Suprapubic skin (tissue), 4 donors: ENCODE measurements at regions not wholly inside any gene's neighbourhood (a gene's known extent, or its start where the extent isn't known, plus 50 kb on each side); places are given as distances from the start of the nearest gene placed in this dataset.

ENCODE experiments used
- DNase-seq, 2 donors: peaks; one replicate each; pipeline ENCODE4 v3.0.0-alpha.2; 2019; ENCODE audit warnings: low spot score in 2 of 2
- H3K27ac ChIP-seq: fragments of 200-600 bp; sonication (generic); one replicate; pipeline ENCODE4 v1.5.1; 2019
- H3K27me3 ChIP-seq: fragments of 200-600 bp; sonication (generic); one replicate; pipeline ENCODE4 v1.5.1; 2019
- H3K36me3 ChIP-seq: fragments of 200-600 bp; sonication (generic); one replicate; pipeline ENCODE4 v1.5.1; 2019
- H3K4me1 ChIP-seq: fragments of 200-600 bp; sonication (generic); one replicate; pipeline ENCODE4 v1.5.1; 2019
- H3K4me3 ChIP-seq: fragments of 200-600 bp; sonication (generic); one replicate; pipeline ENCODE4 v1.5.1; 2019; ENCODE audit warnings: mild to moderate bottlenecking
- H3K9me3 ChIP-seq: fragments of 200-600 bp; sonication (generic); one replicate; pipeline ENCODE4 v1.5.1; 2019
- CTCF ChIP-seq, 2 donors: fragments of 200-600 bp in 1 of 2; fragments of 450-650 bp in 1 of 2; sonication (generic) in 1 of 2; IDR thresholded peaks; one replicate each; pipeline ENCODE4 v1.5.1; 2016 to 2019; ENCODE audit warnings: antibody characterized with exemption in 2 of 2, mild to moderate bottlenecking in 1 of 2, moderate library complexity in 1 of 2
- EP300 ChIP-seq: sonication (generic); formaldehyde crosslinking; IDR thresholded peaks from one replicate; pipeline ENCODE4 v1.6.1; 2017; ENCODE audit warnings: antibody characterized with exemption
- POLR2A ChIP-seq, 2 donors: fragments of 450-650 bp; IDR thresholded peaks; one replicate each; pipeline ENCODE4 v1.6.1; 2017; ENCODE audit warnings: antibody characterized with exemption in 2 of 2, mild to moderate bottlenecking in 2 of 2, moderate library complexity in 2 of 2
- POLR2AphosphoS5 ChIP-seq, 3 donors: sonication (generic); formaldehyde crosslinking; IDR thresholded peaks; one replicate each; pipeline ENCODE4 v1.6.1; 2017; ENCODE audit warnings: antibody characterized with exemption in 3 of 3
- WGBS: methylation state at CpG from one replicate; pipeline ENCODE4 v1.1.5; 2018; 5-methylcytosine and 5-hydroxymethylcytosine counted together

DNA sequence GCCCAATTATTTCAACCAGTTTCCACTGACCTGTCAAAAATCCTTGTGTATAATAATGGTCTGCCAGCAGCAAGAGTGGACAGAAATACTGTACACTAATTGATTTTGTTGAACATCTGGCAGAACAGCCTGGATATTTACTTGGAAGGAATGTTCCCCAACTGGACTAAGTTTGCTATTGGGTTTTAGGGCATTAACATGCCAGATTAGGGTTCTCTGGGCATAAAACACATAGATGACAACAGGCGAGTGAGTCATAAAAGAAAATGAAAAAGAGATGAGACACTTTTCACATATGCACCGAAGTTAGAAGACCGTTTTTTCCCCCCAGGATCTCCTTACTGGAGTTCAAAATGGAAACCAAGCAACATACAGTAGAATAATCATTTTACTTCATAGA lies 236.3 kb upstream of the NAV3 start:
- no peak overlapping the region for H3K4me3 ChIP-seq
- no peaks in the 10 kb centered on the region for H3K9me3 ChIP-seq
- H3K4me1 ChIP-seq, result no peaks in the 10 kb centered on the region
- H3K27me3 ChIP-seq, result no peaks in the 10 kb centered on the region
- WGBS, result 73% methylated on average over 3 of the region's 3 CpGs
- TF ChIP-seq CTCF (IDR thresholded peaks at IDR 0.05) (no peak), EP300 (no peak), POLR2A (IDR thresholded peaks at IDR 0.05) (no peak), POLR2AphosphoS5 (IDR thresholded peaks at IDR 0.05) (no peak)
- DNase-seq, result no peak
- H3K27ac ChIP-seq, result no peak overlapping the region
- H3K36me3 ChIP-seq, result no peaks in the 10 kb centered on the region

- WGBS, result 78% methylated on average over 2 of the region's 2 CpGs
- no peaks in the 10 kb centered on the region for H3K36me3 ChIP-seq
- TF ChIP-seq EP300 (no peak), POLR2A (IDR thresholded peaks at IDR 0.05) (no peak), POLR2AphosphoS5 (IDR thresholded peaks at IDR 0.05) (no peak), CTCF (IDR thresholded peaks at IDR 0.05) (no peak)
- H3K27ac ChIP-seq, result no peak overlapping the region
- no peaks in the 10 kb centered on the region for H3K9me3 ChIP-seq
- H3K27me3 ChIP-seq, result no peaks in the 10 kb centered on the region
- H3K4me1 ChIP-seq, result no peaks in the 10 kb centered on the region
- no peak for DNase-seq
- no peak overlapping the region for H3K4me3 ChIP-seq
Measured at GRCh38 chr12:77592836-77593235, 237.9 kb upstream of the NAV3 start.

DNA sequence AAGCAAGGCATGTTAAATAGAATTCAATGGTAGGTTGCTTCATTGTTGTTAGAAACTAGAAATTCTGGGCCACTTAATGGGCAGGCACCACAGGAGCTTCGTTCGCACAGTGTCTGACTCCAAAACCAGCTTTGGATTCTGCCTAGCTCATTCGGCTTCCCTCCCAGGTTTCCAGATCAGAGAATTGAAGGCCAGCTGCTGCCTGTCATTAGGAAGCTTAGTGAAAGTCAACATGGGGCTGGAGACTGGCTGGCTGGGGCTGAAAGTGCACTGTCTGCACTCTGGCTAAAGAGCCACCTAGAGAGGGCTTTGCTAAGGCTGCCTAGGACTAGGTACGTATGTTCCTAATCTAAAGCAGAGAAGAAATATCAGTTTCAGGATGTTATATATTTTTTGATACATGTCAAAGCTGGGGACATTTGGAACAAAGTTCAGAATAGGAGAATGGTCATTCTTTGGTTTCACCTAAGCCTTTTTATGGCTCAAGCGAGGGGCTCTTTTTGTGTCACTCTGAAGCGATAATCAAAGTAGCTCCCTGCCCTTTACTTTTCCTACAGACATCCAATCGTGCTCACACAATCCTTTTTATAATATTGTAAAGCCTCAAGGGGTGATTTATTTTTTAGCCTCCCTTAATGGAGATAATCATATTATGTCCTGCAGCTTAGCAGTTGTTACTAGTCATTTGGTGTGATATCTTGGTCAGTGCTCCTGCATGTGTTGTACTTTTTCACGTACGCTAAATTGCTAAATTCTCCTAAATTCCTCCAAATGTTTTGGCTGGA lies 238.5 kb upstream of the NAV3 start:
- Histone ChIP-seq H3K4me1 (no peaks in the 10 kb centered on the region), H3K27ac (no peak overlapping the region), H3K36me3 (no peaks in the 10 kb centered on the region), H3K9me3 (no peaks in the 10 kb centered on the region), H3K27me3 (no peaks in the 10 kb centered on the region), H3K4me3 (no peak overlapping the region)
- TF ChIP-seq POLR2AphosphoS5 (IDR thresholded peaks at IDR 0.05) (no peak), CTCF (IDR thresholded peaks at IDR 0.05) (no peak), EP300 (no peak)
- DNase-seq, result no peak
- WGBS, result 83% methylated on average over 9 of the region's 9 CpGs

- Histone ChIP-seq H3K4me1 (no peaks in the 10 kb centered on the region), H3K27ac (no peak overlapping the region), H3K9me3 (no peaks in the 10 kb centered on the region), H3K27me3 (no peaks in the 10 kb centered on the region), H3K4me3 (no peak overlapping the region), H3K36me3 (no peaks in the 10 kb centered on the region)
- DNase-seq, result no peak
- TF ChIP-seq POLR2A (IDR thresholded peaks at IDR 0.05), result no peak
- no peak for TF ChIP-seq CTCF (IDR thresholded peaks at IDR 0.05)
- no peak for TF ChIP-seq POLR2AphosphoS5 (IDR thresholded peaks at IDR 0.05)
- TF ChIP-seq EP300, result no peak
- 88% methylated on average over 4 of the region's 4 CpGs for WGBS
Measured at GRCh38 chr12:77590306-77590705, 240.4 kb upstream of the NAV3 start.

GRCh38 chr12:77584860-77585259 lies 245.8 kb upstream of the NAV3 start:
- no peak overlapping the region for H3K4me3 ChIP-seq
- 68% methylated on average over 3 of the region's 3 CpGs for WGBS
- DNase-seq, result no peak
- no peak for TF ChIP-seq POLR2A (IDR thresholded peaks at IDR 0.05)
- no peak for TF ChIP-seq EP300
- TF ChIP-seq CTCF (IDR thresholded peaks at IDR 0.05), result no peak
- no peak for TF ChIP-seq POLR2AphosphoS5 (IDR thresholded peaks at IDR 0.05)
- H3K27ac ChIP-seq, result no peak overlapping the region
- H3K27me3 ChIP-seq, result no peaks in the 10 kb centered on the region
- no peaks in the 10 kb centered on the region for H3K9me3 ChIP-seq
- no peaks in the 10 kb centered on the region for H3K36me3 ChIP-seq
- no peaks in the 10 kb centered on the region for H3K4me1 ChIP-seq
